H1 (cell line): ENCODE measurements at regions not wholly inside any gene's neighbourhood (a gene's known extent, or its start where the extent isn't known, plus 50 kb on each side); places are given as distances from the start of the nearest gene placed in this dataset.

ENCODE experiments used
- CTCF ChIA-PET: fragments of 300-600 bp; sonication (Branson Sonifier 250); formaldehyde crosslinking; loops from one replicate; lab custom pipeline; 2021; ENCODE audit not compliant: partially characterized antibody; lab: Charles Lee
- POLR2A ChIA-PET: fragments of 300-600 bp; sonication (Branson Sonifier 250); formaldehyde crosslinking; loops from one replicate; lab custom pipeline; 2021; ENCODE audit warnings: inconsistent platforms; ENCODE audit not compliant: partially characterized antibody; lab: Charles Lee
- DNase-seq, 2 experiments: peaks; one replicate each; pipeline versions ENCODE4 v3.0.0 to v3.0.0-alpha.2; 2010 to 2022; ENCODE audit warnings: low spot score in 2 of 2, low read depth in 1 of 2, mixed read lengths in 1 of 2
- FAIRE-seq: peaks from 2 replicates; lab custom pipeline; 2011; peaks lifted over from hg19 to GRCh38; lab: Jason Lieb, UNC
- H2AFZ ChIP-seq: 2 replicates; pipeline ENCODE4 v1.8.1; 2012; ENCODE audit warnings: low read length, inconsistent platforms
- H2AK5ac ChIP-seq: 2 replicates; pipeline ENCODE4 v1.6.1; 2013; ENCODE audit warnings: low read depth, low read length
- H2BK120ac ChIP-seq: replicated peaks from 2 replicates; pipeline ENCODE3; 2013; ENCODE audit warnings: low read depth, low read length, inconsistent platforms
- H2BK12ac ChIP-seq: 2 replicates; pipeline ENCODE4 v1.6.1; 2013; ENCODE audit warnings: low read depth, low read length
- H2BK15ac ChIP-seq: 2 replicates; pipeline ENCODE4 v1.6.1; 2013; ENCODE audit warnings: low read length
- H2BK20ac ChIP-seq: 2 replicates; pipeline ENCODE4 v1.6.1; 2013; ENCODE audit warnings: low read length
- H2BK5ac ChIP-seq: 2 replicates; pipeline ENCODE4 v1.6.1; 2013; ENCODE audit warnings: low read depth, low read length
- H3K14ac ChIP-seq: 2 replicates; pipeline ENCODE4 v1.6.1; 2013; ENCODE audit warnings: inconsistent platforms; ENCODE audit not compliant: insufficient read length
- H3K18ac ChIP-seq: 2 replicates; pipeline ENCODE4 v1.6.1; 2013; ENCODE audit warnings: low read length; ENCODE audit errors: extremely low read depth
- H3K23ac ChIP-seq: 2 replicates; pipeline ENCODE4 v1.6.1; 2013; ENCODE audit warnings: inconsistent platforms; ENCODE audit not compliant: insufficient read length
- H3K23me2 ChIP-seq: 2 replicates; pipeline ENCODE4 v1.6.1; 2013; ENCODE audit warnings: low read depth, low read length
- H3K27ac ChIP-seq: 2 replicates; pipeline ENCODE4 v1.6.1; 2011; ENCODE audit warnings: low read depth, low read length, inconsistent platforms
- H3K27me3 ChIP-seq, 4 experiments: replicated peaks in 1 of 4; 1 replicate in 1 of 4; 2 replicates in 3 of 4; pipeline versions ENCODE4 v1.6.1 to v1.8.1; 2011 to 2013; ENCODE audit warnings: low read length in 3 of 4, mild to moderate bottlenecking in 3 of 4, inconsistent platforms in 2 of 4, mixed read lengths in 2 of 4, moderate library complexity in 1 of 4; ENCODE audit not compliant: control insufficient read depth in 3 of 4, insufficient read depth in 3 of 4; ENCODE audit errors: extremely low read depth in 1 of 4
- H3K36me3 ChIP-seq, 4 experiments: 2 replicates each; pipeline versions ENCODE4 v1.6.1 to v1.8.1; 2011 to 2013; ENCODE audit warnings: mild to moderate bottlenecking in 4 of 4, low read length in 3 of 4, moderate library complexity in 2 of 4, control low read depth in 1 of 4, inconsistent platforms in 1 of 4; ENCODE audit not compliant: insufficient read depth in 4 of 4, control insufficient read depth in 2 of 4
- H3K4ac ChIP-seq: replicated peaks from 2 replicates; pipeline ENCODE3; 2013; ENCODE audit warnings: low read length, low read depth, mixed read lengths, inconsistent platforms; ENCODE audit not compliant: insufficient read length
- H3K4me1 ChIP-seq, 4 experiments: replicated peaks in 1 of 4; 1 replicate in 1 of 4; 2 replicates in 3 of 4; pipeline versions ENCODE4 v1.6.1 to v1.8.1; 2011 to 2013; ENCODE audit warnings: low read length in 3 of 4, inconsistent platforms in 2 of 4, mixed read lengths in 1 of 4; ENCODE audit not compliant: insufficient read depth in 4 of 4, control insufficient read depth in 3 of 4
- H3K4me2 ChIP-seq, 2 experiments: 2 replicates each; pipeline versions ENCODE4 v1.6.1 to v1.8.1; 2011 to 2013; ENCODE audit warnings: low read depth in 2 of 2, low read length in 2 of 2, control low read depth in 1 of 2, inconsistent platforms in 1 of 2, mild to moderate bottlenecking in 1 of 2; ENCODE audit not compliant: insufficient read depth in 1 of 2
- H3K4me3 ChIP-seq, 4 experiments: fragments of 200-600, 300-600 bp in 1 of 4; sonication (generic), shearing (Covaris generic), sonication (Bioruptor Twin) in 1 of 4; 2 replicates each; pipeline versions ENCODE4 v1.5.1 to v1.8.1; 2011 to 2016; ENCODE audit warnings: low read length in 4 of 4, low read depth in 3 of 4, control low read depth in 2 of 4, inconsistent platforms in 2 of 4, mild to moderate bottlenecking in 2 of 4, mixed read lengths in 1 of 4, moderate library complexity in 1 of 4; ENCODE audit not compliant: insufficient read depth in 2 of 4; ENCODE audit errors: extremely low read depth in 1 of 4
- H3K56ac ChIP-seq: replicated peaks from 2 replicates; pipeline ENCODE3; 2013; ENCODE audit warnings: low read depth, mild to moderate bottlenecking, mixed read lengths, low read length, inconsistent platforms; ENCODE audit not compliant: insufficient read length
- H3K79me1 ChIP-seq: 2 replicates; pipeline ENCODE4 v1.6.1; 2013; ENCODE audit warnings: low read depth, low read length, control low read depth
- H3K79me2 ChIP-seq, 2 experiments: 2 replicates each; pipeline versions ENCODE4 v1.6.1 to v1.8.1; 2012 to 2013; ENCODE audit warnings: low read length in 2 of 2, mild to moderate bottlenecking in 2 of 2, inconsistent platforms in 1 of 2; ENCODE audit not compliant: insufficient read depth in 2 of 2, control insufficient read depth in 1 of 2
- H3K9ac ChIP-seq, 4 experiments: replicated peaks in 1 of 4; 1 replicate in 1 of 4; 2 replicates in 3 of 4; pipeline versions ENCODE4 v1.6.1 to v1.8.1; 2011 to 2013; ENCODE audit warnings: low read depth in 3 of 4, low read length in 3 of 4, control low read depth in 2 of 4, mild to moderate bottlenecking in 2 of 4, moderate library complexity in 2 of 4, inconsistent platforms in 1 of 4; ENCODE audit errors: extremely low read depth in 1 of 4
- H3K9me3 ChIP-seq, 2 experiments: 2 replicates each; pipeline versions ENCODE4 v1.6.1 to v1.8.1; 2012 to 2013; ENCODE audit warnings: mild to moderate bottlenecking in 2 of 2, moderate library complexity in 2 of 2, control low read depth in 1 of 2, inconsistent platforms in 1 of 2, low read depth in 1 of 2, low read length in 1 of 2, mixed read lengths in 1 of 2; ENCODE audit not compliant: insufficient read depth in 2 of 2
- H4K20me1 ChIP-seq, 2 experiments: replicated peaks in 1 of 2; 2 replicates each; pipeline versions ENCODE3 to v1.8.1; 2011 to 2013; ENCODE audit warnings: inconsistent platforms in 2 of 2, low read length in 2 of 2, mild to moderate bottlenecking in 1 of 2; ENCODE audit not compliant: insufficient read depth in 2 of 2, control insufficient read depth in 1 of 2
- H4K5ac ChIP-seq: 2 replicates; pipeline ENCODE4 v1.6.1; 2013; ENCODE audit warnings: low read length, low read depth, mixed read lengths, inconsistent platforms; ENCODE audit not compliant: insufficient read length
- H4K8ac ChIP-seq: 2 replicates; pipeline ENCODE4 v1.8.0; 2013; ENCODE audit warnings: mild to moderate bottlenecking, moderate library complexity, low read length, inconsistent platforms; ENCODE audit not compliant: insufficient read depth; ENCODE audit errors: extremely low read depth
- H4K91ac ChIP-seq: replicated peaks from 2 replicates; pipeline ENCODE3; 2013; ENCODE audit warnings: low read length, mixed read lengths, inconsistent platforms; ENCODE audit not compliant: insufficient read length
- CREB1 ChIP-seq: IDR thresholded peaks from 2 replicates; pipeline ENCODE4 v1.6.1; 2012; ENCODE audit warnings: inconsistent platforms
- EZH2 ChIP-seq: fragments of 200-600 bp; sonication (generic); IDR thresholded peaks from 2 replicates; pipeline ENCODE4 v1.7.1; 2012; ENCODE audit warnings: low read depth, mild to moderate bottlenecking, moderate library complexity, low read length, inconsistent platforms; ENCODE audit not compliant: severe bottlenecking
- HDAC6 ChIP-seq: IDR thresholded peaks from one replicate; pipeline ENCODE4 v1.7.1; 2012; ENCODE audit warnings: low read depth, mild to moderate bottlenecking, inconsistent platforms, low read length, moderate library complexity
- MAFK ChIP-seq: IDR thresholded peaks from 2 replicates; pipeline ENCODE4 v1.6.1; 2012; ENCODE audit warnings: low read depth, mild to moderate bottlenecking, improper control_type of control experiment, low read length
- PHF8 ChIP-seq: fragments of 200-600 bp; sonication (generic); conservative IDR thresholded peaks from 2 replicates; pipeline ENCODE4 v1.7.1; 2012; ENCODE audit warnings: low read depth, mild to moderate bottlenecking, inconsistent platforms, low read length, moderate library complexity
- RAD21 ChIP-seq, 2 experiments: IDR thresholded peaks in 1 of 2; conservative IDR thresholded peaks in 1 of 2; 2 replicates each; pipeline ENCODE4 v1.6.1; 2011; ENCODE audit warnings: low read depth in 2 of 2, low read length in 2 of 2, improper control_type of control experiment in 1 of 2, inconsistent platforms in 1 of 2, mild to moderate bottlenecking in 1 of 2, moderate library complexity in 1 of 2
- RNF2 ChIP-seq: fragments of 200-900, 300-1000 bp; sonication (generic); IDR thresholded peaks from 2 replicates; pipeline ENCODE4 v1.7.1; 2016; ENCODE audit warnings: borderline replicate concordance, low read depth, mild to moderate bottlenecking, antibody characterized with exemption, low read length; ENCODE audit not compliant: poor library complexity, severe bottlenecking; ENCODE audit errors: missing control alignments
- RXRA ChIP-seq: IDR thresholded peaks from 2 replicates; pipeline ENCODE4 v1.6.1; 2011; ENCODE audit warnings: low read depth, mild to moderate bottlenecking, low read length, moderate library complexity; ENCODE audit not compliant: insufficient read depth
- SIN3A ChIP-seq, 2 experiments: IDR thresholded peaks in 1 of 2; conservative IDR thresholded peaks in 1 of 2; 2 replicates each; pipeline ENCODE4 v1.6.1; 2011 to 2012; ENCODE audit warnings: low read length in 2 of 2, improper control_type of control experiment in 1 of 2, low read depth in 1 of 2, mild to moderate bottlenecking in 1 of 2
- SIX5 ChIP-seq: IDR thresholded peaks from 2 replicates; pipeline ENCODE4 v1.6.1; 2011; ENCODE audit warnings: mild to moderate bottlenecking, low read depth, low read length
- SUZ12 ChIP-seq: fragments of 200-600 bp; sonication (generic); IDR thresholded peaks from 2 replicates; pipeline ENCODE4 v1.6.1; 2012; ENCODE audit warnings: mild to moderate bottlenecking, inconsistent platforms, low read length, moderate library complexity, mixed read lengths
- TCF12 ChIP-seq: IDR thresholded peaks from 2 replicates; pipeline ENCODE4 v1.6.1; 2011; ENCODE audit warnings: low read depth, mild to moderate bottlenecking, low read length
- ZNF274 ChIP-seq: IDR thresholded peaks from 2 replicates; pipeline ENCODE4 v1.7.0; 2012; ENCODE audit warnings: low read length, borderline replicate concordance; ENCODE audit errors: extremely low read depth
- WGBS, 2 experiments: shearing (Covaris generic) in 1 of 2; methylation state at CpG; one replicate each; pipeline versions ENCODE4 v1.1.6 to v1.1.7; 2013 to 2015; ENCODE audit warnings: low lambda C conversion rate in 2 of 2, mixed read lengths in 2 of 2, inconsistent platforms in 1 of 2, low coverage in 1 of 2, missing lambda C conversion rate in 1 of 2; ENCODE audit not compliant: insufficient replicate concordance in 2 of 2, insufficient coverage in 1 of 2, insufficient read length in 1 of 2; ENCODE audit errors: extremely low coverage in 1 of 2, missing lambda C conversion rate in 1 of 2; 5-methylcytosine and 5-hydroxymethylcytosine counted together
- TF ChIP-seq, protein P1 (sequence below): IDR thresholded peaks from 2 replicates; pipeline ENCODE4 v1.6.1; 2012; ENCODE audit warnings: inconsistent platforms

DNA sequence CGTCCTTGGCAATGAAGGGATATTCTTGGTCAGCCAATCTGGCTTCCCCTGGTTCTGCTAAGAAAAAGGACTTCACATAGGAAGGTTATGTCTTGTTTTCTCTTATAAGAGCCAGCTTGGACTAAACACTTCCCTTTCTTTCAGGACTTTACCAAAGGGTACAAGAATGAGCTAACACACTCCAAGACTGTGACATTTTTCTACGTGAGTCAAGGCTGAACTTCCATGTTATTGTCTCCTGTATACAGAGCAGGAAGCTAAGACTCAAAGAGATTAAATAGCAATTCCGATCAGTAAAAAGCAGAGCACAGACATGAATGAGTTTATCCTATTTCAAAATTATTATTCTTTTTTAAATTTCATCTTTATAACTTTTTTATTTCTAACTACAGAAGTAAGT lies 63.3 kb upstream of the STT3B start:
- Histone ChIP-seq H3K79me2 (no peaks in the 10 kb centered on the region), H2BK120ac (no peak overlapping the region), H2AFZ (no peak overlapping the region), H4K91ac (no peak overlapping the region), H3K23ac (no peak overlapping the region), H2BK5ac (no peak overlapping the region), H2BK15ac (no peak overlapping the region), H3K9ac (no peak overlapping the region), H3K4me1 (peaks cover 0 to 8% (median 3%) of the 10 kb centered on the region in 4 experiments; a peak in 4 of 7 replicates), H4K5ac (no peak overlapping the region), H3K23me2 (no peaks in the 10 kb centered on the region), H3K79me1 (no peaks in the 10 kb centered on the region), H3K4ac (no peak overlapping the region), H4K20me1 (no peaks in the 10 kb centered on the region), H4K8ac (no peak overlapping the region), H3K27me3 (no peaks in the 10 kb centered on the region), H2BK12ac (no peak overlapping the region), H2AK5ac (no peak overlapping the region), H3K27ac (no peak overlapping the region), H3K36me3 (no peaks in the 10 kb centered on the region), H3K56ac (no peak overlapping the region), H2BK20ac (no peak overlapping the region), H3K9me3 (no peaks in the 10 kb centered on the region), H3K14ac (no peak overlapping the region), H3K4me3 (no peak overlapping the region), H3K4me2 (no peak overlapping the region), H3K18ac (no peak overlapping the region)
- 88% methylated on average over 3 of the region's 3 CpGs; no CpG with 5 or more reads in 1 of the 2 experiments for WGBS, 2 experiments
- ChIA-PET CTCF (interaction anchor here (0.7 to 1.3 kb wide), 3 partner anchors 12 to 22 kb away, joined by 3 read pairs; no protein-coding TSS in a partner anchor), POLR2A (no interaction called here)
- DNase-seq (no peak), FAIRE-seq (no peak)
- TF ChIP-seq TCF12: no peak
- TF ChIP-seq SIN3A (conservative IDR thresholded peaks at IDR 0.05 in 1 of 2, IDR thresholded peaks at IDR 0.05 in 1 of 2; ENCODE audit: low read depth in 1 of 2, low read length in 2 of 2): no peak
- no peak for TF ChIP-seq RAD21 (IDR thresholded peaks at IDR 0.05 in 1 of 2, conservative IDR thresholded peaks at IDR 0.05 in 1 of 2; ENCODE audit: low read depth in 2 of 2, low read length in 2 of 2)
- TF ChIP-seq SIX5: no peak
- no peak for TF ChIP-seq RXRA
- TF ChIP-seq SUZ12: no peak
- no peak for TF ChIP-seq PHF8
- TF ChIP-seq, protein P1, sequence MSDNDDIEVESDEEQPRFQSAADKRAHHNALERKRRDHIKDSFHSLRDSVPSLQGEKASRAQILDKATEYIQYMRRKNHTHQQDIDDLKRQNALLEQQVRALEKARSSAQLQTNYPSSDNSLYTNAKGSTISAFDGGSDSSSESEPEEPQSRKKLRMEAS: no peak
- no peak for TF ChIP-seq MAFK
- no peak for TF ChIP-seq HDAC6
- no peak for TF ChIP-seq CREB1
- TF ChIP-seq RNF2: no peak
- no peak for TF ChIP-seq EZH2
- no peak for TF ChIP-seq ZNF274
